ENCODE measurements at regions not wholly inside any gene's neighbourhood (a gene's known extent, or its start where the extent isn't known, plus 50 kb on each side); places are given as distances from the start of the nearest gene placed in this dataset.

- no peak for DNase-seq
Observed at GRCh38 chr21:15401331-15401730, 328.5 kb upstream of the USP25 start.

GRCh38 chr21:15405214-15405613, 324.6 kb upstream of the USP25 start:
- DNase-seq = no peak

GRCh38 chr21:15406791-15407190, 323.0 kb upstream of the USP25 start:
- DNase-seq = no peak

GRCh38 chr21:15407585-15407984, 322.2 kb upstream of the USP25 start:
- no peak for DNase-seq

- no peak for DNase-seq
Observed at GRCh38 chr21:15408089-15408488, 321.7 kb upstream of the USP25 start.

GRCh38 chr21:15409031-15409430, 320.8 kb upstream of the USP25 start:
- DNase-seq = no peak

GRCh38 chr21:15410853-15411252, 318.9 kb upstream of the USP25 start:
- no peak for DNase-seq

- no peak for DNase-seq
Observed at GRCh38 chr21:15414057-15414456, 315.7 kb upstream of the USP25 start.

- DNase-seq = no peak
Observed at GRCh38 chr21:15415541-15416261, 314.1 kb upstream of the USP25 start.

- DNase-seq = no peak
Observed at GRCh38 chr21:15421441-15421881, 308.3 kb upstream of the USP25 start.

- no peak for DNase-seq
Observed at GRCh38 chr21:15421947-15422346, 307.8 kb upstream of the USP25 start.

GRCh38 chr21:15422783-15423182, 307.0 kb upstream of the USP25 start:
- DNase-seq = no peak

GRCh38 chr21:15423676-15424445, 305.9 kb upstream of the USP25 start:
- DNase-seq = no peak

GRCh38 chr21:15425049-15425448, 304.7 kb upstream of the USP25 start:
- no peak for DNase-seq

- no peak for DNase-seq
Observed at GRCh38 chr21:15430023-15430422, 299.8 kb upstream of the USP25 start.

GRCh38 chr21:15430577-15430976, 299.2 kb upstream of the USP25 start:
- DNase-seq = no peak

- DNase-seq = no peak
Observed at GRCh38 chr21:15431053-15431452, 298.7 kb upstream of the USP25 start.

GRCh38 chr21:15433091-15433490, 296.7 kb upstream of the USP25 start:
- no peak for DNase-seq

- no peak for DNase-seq
Observed at GRCh38 chr21:15434163-15434905, 295.4 kb upstream of the USP25 start.

GRCh38 chr21:15436031-15436430, 293.8 kb upstream of the USP25 start:
- no peak for DNase-seq

GRCh38 chr21:15437883-15438282, 291.9 kb upstream of the USP25 start:
- DNase-seq = no peak

GRCh38 chr21:15439726-15440125, 290.1 kb upstream of the USP25 start:
- no peak for DNase-seq

GRCh38 chr21:15441060-15441493, 288.7 kb upstream of the USP25 start:
- DNase-seq = no peak

GRCh38 chr21:15441992-15442391, 287.8 kb upstream of the USP25 start:
- no peak for DNase-seq

Measured in activated T-cell treated with anti-CD3 and anti-CD28 coated beads, Interleukin-2, amount 50 U/mL, for 48 hours (primary cell).